ENCODE measurements at regions not wholly inside any gene's neighbourhood (a gene's known extent, or its start where the extent isn't known, plus 50 kb on each side); places are given as distances from the start of the nearest gene placed in this dataset.
"Not testable (repeated sequence)": the region's sequence is repeated elsewhere in the genome, so short reads cannot be mapped to it uniquely, and the experiment has no call there.

GRCh38 chr6:51480040-51480439, 607.4 kb downstream of the PKHD1 start:
- Mint-ChIP-seq H3K9me3 (peaks cover 4% of the 10 kb centered on the region), H3K4me1 (ENCODE audit: low read depth) (no peaks in the 10 kb centered on the region), H3K4me3 (no peak overlapping the region), H3K36me3 (ENCODE audit: low read depth) (no peaks in the 10 kb centered on the region), H3K27me3 (no peaks in the 10 kb centered on the region), H3K27ac (no peak overlapping the region)
- TF ChIP-seq, protein P1, sequence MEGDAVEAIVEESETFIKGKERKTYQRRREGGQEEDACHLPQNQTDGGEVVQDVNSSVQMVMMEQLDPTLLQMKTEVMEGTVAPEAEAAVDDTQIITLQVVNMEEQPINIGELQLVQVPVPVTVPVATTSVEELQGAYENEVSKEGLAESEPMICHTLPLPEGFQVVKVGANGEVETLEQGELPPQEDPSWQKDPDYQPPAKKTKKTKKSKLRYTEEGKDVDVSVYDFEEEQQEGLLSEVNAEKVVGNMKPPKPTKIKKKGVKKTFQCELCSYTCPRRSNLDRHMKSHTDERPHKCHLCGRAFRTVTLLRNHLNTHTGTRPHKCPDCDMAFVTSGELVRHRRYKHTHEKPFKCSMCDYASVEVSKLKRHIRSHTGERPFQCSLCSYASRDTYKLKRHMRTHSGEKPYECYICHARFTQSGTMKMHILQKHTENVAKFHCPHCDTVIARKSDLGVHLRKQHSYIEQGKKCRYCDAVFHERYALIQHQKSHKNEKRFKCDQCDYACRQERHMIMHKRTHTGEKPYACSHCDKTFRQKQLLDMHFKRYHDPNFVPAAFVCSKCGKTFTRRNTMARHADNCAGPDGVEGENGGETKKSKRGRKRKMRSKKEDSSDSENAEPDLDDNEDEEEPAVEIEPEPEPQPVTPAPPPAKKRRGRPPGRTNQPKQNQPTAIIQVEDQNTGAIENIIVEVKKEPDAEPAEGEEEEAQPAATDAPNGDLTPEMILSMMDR (IDR thresholded peaks at IDR 0.05), result no peak
- POLR2A ChIA-PET, result no interaction called here
- ATAC-seq (no peak), DNase-seq (no peak)
- CTCF ChIA-PET, result no interaction called here
- intact Hi-C loops (cut with micrococcal nuclease), result no loop called here

GRCh38 chr6:51485869-51486268, 601.5 kb downstream of the PKHD1 start:
- intact Hi-C loops (cut with micrococcal nuclease); DNase-seq; ATAC-seq; H3K27me3 Mint-ChIP-seq; H3K4me1 Mint-ChIP-seq (ENCODE audit: low read depth); H3K36me3 Mint-ChIP-seq (ENCODE audit: low read depth); POLR2A ChIA-PET; H3K27ac Mint-ChIP-seq; H3K4me3 Mint-ChIP-seq; CTCF ChIA-PET; H3K9me3 Mint-ChIP-seq: not testable (repeated sequence)

GRCh38 chr6:51487937-51488336, 599.5 kb downstream of the PKHD1 start:
- Mint-ChIP-seq H3K4me1 (ENCODE audit: low read depth) (no peaks in the 10 kb centered on the region), H3K27ac (no peak overlapping the region), H3K27me3 (no peaks in the 10 kb centered on the region), H3K9me3 (peaks cover 4% of the 10 kb centered on the region), H3K4me3 (no peak overlapping the region), H3K36me3 (ENCODE audit: low read depth) (no peaks in the 10 kb centered on the region)
- ATAC-seq (no peak), DNase-seq (no peak)
- TF ChIP-seq, protein P1 (IDR thresholded peaks at IDR 0.05), result no peak
- intact Hi-C loops (cut with micrococcal nuclease), result no loop called here
- POLR2A ChIA-PET, result no interaction called here
- CTCF ChIA-PET, result no interaction called here

- ChIA-PET POLR2A (no interaction called here), CTCF (no interaction called here)
- Mint-ChIP-seq H3K4me3 (no peak overlapping the region), H3K36me3 (ENCODE audit: low read depth) (no peaks in the 10 kb centered on the region), H3K9me3 (peaks cover 2% of the 10 kb centered on the region), H3K27ac (no peak overlapping the region), H3K4me1 (ENCODE audit: low read depth) (no peaks in the 10 kb centered on the region), H3K27me3 (no peaks in the 10 kb centered on the region)
- no peak for DNase-seq
- TF ChIP-seq, protein P1 (IDR thresholded peaks at IDR 0.05), result no peak
- intact Hi-C loops (cut with micrococcal nuclease), result no loop called here
- ATAC-seq, result no peak
Measured at GRCh38 chr6:51489133-51489532, 598.3 kb downstream of the PKHD1 start.

DNA sequence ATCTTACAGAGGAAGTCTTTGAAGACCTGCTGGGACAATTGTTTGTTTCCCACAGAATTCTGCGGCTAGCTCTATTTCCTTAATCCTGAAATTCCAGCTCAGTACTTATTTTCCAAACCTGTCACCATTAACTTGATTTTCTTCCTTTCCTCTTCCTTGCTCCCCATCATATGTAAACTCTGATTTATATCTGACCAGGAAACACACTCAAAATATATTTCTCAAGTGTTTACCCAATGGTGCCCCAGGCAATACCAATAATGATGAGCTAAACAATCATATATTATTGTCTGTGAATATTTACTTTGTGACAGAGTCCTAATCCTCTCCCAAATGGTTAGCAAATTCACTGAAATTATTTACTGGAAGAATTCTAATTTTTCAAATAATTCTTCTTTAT, 597.3 kb downstream of the PKHD1 start:
- ChIA-PET POLR2A (no interaction called here), CTCF (no interaction called here)
- Mint-ChIP-seq H3K4me3 (no peak overlapping the region), H3K27ac (no peak overlapping the region), H3K4me1 (ENCODE audit: low read depth) (no peaks in the 10 kb centered on the region), H3K27me3 (no peaks in the 10 kb centered on the region), H3K9me3 (peaks cover 2% of the 10 kb centered on the region), H3K36me3 (ENCODE audit: low read depth) (no peaks in the 10 kb centered on the region)
- ATAC-seq (no peak), DNase-seq (no peak)
- intact Hi-C loops (cut with micrococcal nuclease), result no loop called here
- TF ChIP-seq, protein P1 (IDR thresholded peaks at IDR 0.05), result no peak

DNA sequence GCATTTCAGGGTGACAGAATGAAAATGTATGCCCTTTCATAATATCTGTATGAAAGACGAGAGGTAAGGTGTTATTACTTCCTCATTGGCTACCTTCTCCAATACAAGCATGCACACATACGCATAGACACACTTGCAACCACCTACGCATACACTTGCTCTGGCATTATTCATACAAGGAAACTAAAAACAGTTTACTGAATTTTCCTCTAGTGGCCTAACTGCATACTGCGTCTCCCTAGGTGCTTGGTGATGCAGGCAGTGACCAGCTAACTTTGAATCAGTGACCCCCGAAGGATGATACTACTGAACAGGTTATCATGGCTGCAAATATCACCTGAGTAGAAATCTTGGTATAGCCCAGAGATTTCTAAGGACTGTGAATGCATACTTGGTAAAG, 593.1 kb downstream of the PKHD1 start:
- Mint-ChIP-seq H3K36me3 (ENCODE audit: low read depth) (no peaks in the 10 kb centered on the region), H3K27me3 (no peaks in the 10 kb centered on the region), H3K4me1 (ENCODE audit: low read depth) (no peaks in the 10 kb centered on the region), H3K9me3 (no peaks in the 10 kb centered on the region), H3K4me3 (no peak overlapping the region), H3K27ac (no peak overlapping the region)
- ATAC-seq (no peak), DNase-seq (no peak)
- ChIA-PET POLR2A (no interaction called here), CTCF (no interaction called here)
- intact Hi-C loops (cut with micrococcal nuclease), result no loop called here
- TF ChIP-seq, protein P1 (IDR thresholded peaks at IDR 0.05), result no peak
